ENCODE measurements at regions not wholly inside any gene's neighbourhood (a gene's known extent, or its start where the extent isn't known, plus 50 kb on each side); places are given as distances from the start of the nearest gene placed in this dataset.

DNA sequence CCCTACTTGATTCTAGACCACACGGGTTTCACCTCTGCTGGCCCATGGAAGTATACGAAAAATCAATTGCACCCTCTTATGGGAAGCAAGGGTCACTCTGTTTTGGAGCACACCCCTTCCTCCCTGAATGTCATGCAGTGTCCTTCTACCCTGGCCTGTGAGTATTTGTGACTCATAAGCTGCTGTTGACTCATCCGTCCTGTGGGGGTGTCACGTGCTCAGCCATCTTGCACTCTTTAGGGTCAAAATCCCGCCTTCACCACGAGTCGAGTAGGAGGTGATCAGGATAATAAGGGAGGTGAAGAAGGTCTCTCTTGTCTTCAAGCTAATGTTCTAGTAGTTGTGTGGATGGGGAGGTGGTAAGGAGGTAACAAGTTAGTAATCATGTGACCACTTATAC is 341.0 kb upstream of the EEF2KMT start:
- DNase-seq (ENCODE audit: low spot score) = no peak
- TF ChIP-seq POLR2A (IDR thresholded peaks at IDR 0.05) (no peak), POLR2AphosphoS5 (IDR thresholded peaks at IDR 0.05) (no peak)
- TF ChIP-seq, protein P1, sequence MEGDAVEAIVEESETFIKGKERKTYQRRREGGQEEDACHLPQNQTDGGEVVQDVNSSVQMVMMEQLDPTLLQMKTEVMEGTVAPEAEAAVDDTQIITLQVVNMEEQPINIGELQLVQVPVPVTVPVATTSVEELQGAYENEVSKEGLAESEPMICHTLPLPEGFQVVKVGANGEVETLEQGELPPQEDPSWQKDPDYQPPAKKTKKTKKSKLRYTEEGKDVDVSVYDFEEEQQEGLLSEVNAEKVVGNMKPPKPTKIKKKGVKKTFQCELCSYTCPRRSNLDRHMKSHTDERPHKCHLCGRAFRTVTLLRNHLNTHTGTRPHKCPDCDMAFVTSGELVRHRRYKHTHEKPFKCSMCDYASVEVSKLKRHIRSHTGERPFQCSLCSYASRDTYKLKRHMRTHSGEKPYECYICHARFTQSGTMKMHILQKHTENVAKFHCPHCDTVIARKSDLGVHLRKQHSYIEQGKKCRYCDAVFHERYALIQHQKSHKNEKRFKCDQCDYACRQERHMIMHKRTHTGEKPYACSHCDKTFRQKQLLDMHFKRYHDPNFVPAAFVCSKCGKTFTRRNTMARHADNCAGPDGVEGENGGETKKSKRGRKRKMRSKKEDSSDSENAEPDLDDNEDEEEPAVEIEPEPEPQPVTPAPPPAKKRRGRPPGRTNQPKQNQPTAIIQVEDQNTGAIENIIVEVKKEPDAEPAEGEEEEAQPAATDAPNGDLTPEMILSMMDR (IDR thresholded peaks at IDR 0.05) = no peak
- no peaks in the 10 kb centered on the region for H3K4me1 ChIP-seq (replicated peaks)
- no peaks in the 10 kb centered on the region for H3K36me3 ChIP-seq
- no peaks in the 10 kb centered on the region for H3K9me3 ChIP-seq
- H3K4me3 ChIP-seq = no peak overlapping the region
- no peaks in the 10 kb centered on the region for H3K27me3 ChIP-seq (replicated peaks; ENCODE audit: insufficient read depth)
- intact Hi-C loops (cut with DNase I) = no loop called here
- WGBS = 87% methylated on average over 7 of the region's 7 CpGs
- H3K27ac ChIP-seq = no peak overlapping the region

DNA sequence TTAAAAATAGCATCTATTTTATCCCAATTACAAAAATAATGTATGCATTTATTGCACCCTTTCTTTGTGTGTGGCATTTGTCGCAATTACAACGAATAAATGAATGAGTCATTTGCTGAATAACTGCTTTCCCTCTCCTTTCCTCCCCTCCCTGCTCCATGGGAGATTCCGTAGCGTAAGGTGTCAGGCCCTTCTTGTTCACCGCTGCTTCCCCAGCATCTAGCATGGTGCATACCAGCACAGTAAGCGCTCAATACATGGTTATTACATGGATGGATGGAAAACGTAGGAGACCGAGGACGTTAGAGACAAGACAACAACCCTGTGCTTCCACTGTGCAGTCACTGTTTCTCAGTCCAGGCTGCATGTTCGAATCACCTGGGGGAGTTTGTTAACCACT is 336.0 kb upstream of the EEF2KMT start:
- 89% methylated on average over 10 of the region's 10 CpGs for WGBS
- no peaks in the 10 kb centered on the region for H3K27me3 ChIP-seq (replicated peaks; ENCODE audit: insufficient read depth)
- H3K9me3 ChIP-seq = no peaks in the 10 kb centered on the region
- no peak overlapping the region for H3K27ac ChIP-seq
- intact Hi-C loops (cut with DNase I) = no loop called here
- no peaks in the 10 kb centered on the region for H3K4me1 ChIP-seq (replicated peaks)
- no peak for DNase-seq (ENCODE audit: low spot score)
- TF ChIP-seq POLR2A (IDR thresholded peaks at IDR 0.05) = no peak
- TF ChIP-seq POLR2AphosphoS5 (IDR thresholded peaks at IDR 0.05) = no peak
- TF ChIP-seq, protein P1 (IDR thresholded peaks at IDR 0.05) = no peak
- H3K36me3 ChIP-seq = no peaks in the 10 kb centered on the region
- H3K4me3 ChIP-seq = no peak overlapping the region

DNA sequence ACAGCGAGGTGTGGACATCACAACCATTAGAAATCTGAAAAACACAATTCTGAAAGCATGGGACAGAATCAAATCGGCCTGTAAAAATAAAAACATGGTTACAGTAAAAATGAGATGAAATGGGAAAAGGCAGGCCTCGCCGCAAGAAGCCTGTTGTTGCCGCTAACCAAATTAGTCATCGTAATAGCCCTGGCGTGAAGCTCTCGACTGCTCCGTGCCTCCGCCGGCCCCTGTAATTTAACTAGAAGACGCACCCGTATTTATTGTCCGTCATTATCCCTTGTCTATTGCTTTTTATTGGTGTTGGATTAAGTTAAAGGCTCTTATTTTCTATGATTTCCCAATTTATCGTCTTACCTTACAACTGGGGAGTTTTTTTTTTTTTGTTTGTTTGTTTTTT is 334.6 kb upstream of the EEF2KMT start:
- no peak overlapping the region for H3K4me3 ChIP-seq
- no peaks in the 10 kb centered on the region for H3K36me3 ChIP-seq
- no peaks in the 10 kb centered on the region for H3K9me3 ChIP-seq
- intact Hi-C loops (cut with DNase I) = no loop called here
- WGBS = 39% methylated on average over 15 of the region's 15 CpGs
- H3K4me1 ChIP-seq (replicated peaks) = no peaks in the 10 kb centered on the region
- H3K27me3 ChIP-seq (replicated peaks; ENCODE audit: insufficient read depth) = no peaks in the 10 kb centered on the region
- no peak for TF ChIP-seq POLR2A (IDR thresholded peaks at IDR 0.05)
- TF ChIP-seq, protein P1 (IDR thresholded peaks at IDR 0.05) = no peak
- no peak for TF ChIP-seq POLR2AphosphoS5 (IDR thresholded peaks at IDR 0.05)
- no peak overlapping the region for H3K27ac ChIP-seq
- DNase-seq (ENCODE audit: low spot score) = no peak

DNA sequence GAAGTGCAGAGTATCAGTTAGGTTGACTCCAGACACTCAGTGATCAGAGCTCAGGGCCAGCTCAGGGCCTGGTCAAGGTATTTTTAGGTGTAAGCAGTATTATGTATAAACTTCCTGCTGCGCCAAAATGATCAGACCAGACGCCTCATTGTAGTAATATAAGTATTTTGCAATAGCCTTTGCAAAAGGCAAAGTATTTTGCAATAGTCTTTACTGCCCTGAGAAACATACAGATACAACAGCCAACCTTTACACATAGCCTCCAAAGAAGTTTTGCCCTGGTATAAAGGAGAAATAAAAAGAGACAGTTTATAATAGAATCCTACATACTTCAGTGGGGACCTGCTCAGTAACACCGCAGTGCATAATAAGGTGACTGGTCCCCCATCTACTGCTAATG is 333.0 kb upstream of the EEF2KMT start:
- Histone ChIP-seq H3K36me3 (no peaks in the 10 kb centered on the region), H3K27ac (no peak overlapping the region), H3K27me3 (replicated peaks; ENCODE audit: insufficient read depth) (no peaks in the 10 kb centered on the region), H3K9me3 (no peaks in the 10 kb centered on the region), H3K4me3 (no peak overlapping the region), H3K4me1 (replicated peaks) (no peaks in the 10 kb centered on the region)
- TF ChIP-seq POLR2AphosphoS5 (IDR thresholded peaks at IDR 0.05) (no peak), POLR2A (IDR thresholded peaks at IDR 0.05) (no peak)
- TF ChIP-seq, protein P1 (IDR thresholded peaks at IDR 0.05) = no peak
- intact Hi-C loops (cut with DNase I) = no loop called here
- WGBS = 85% methylated on average over 3 of the region's 3 CpGs
- no peak for DNase-seq (ENCODE audit: low spot score)

DNA sequence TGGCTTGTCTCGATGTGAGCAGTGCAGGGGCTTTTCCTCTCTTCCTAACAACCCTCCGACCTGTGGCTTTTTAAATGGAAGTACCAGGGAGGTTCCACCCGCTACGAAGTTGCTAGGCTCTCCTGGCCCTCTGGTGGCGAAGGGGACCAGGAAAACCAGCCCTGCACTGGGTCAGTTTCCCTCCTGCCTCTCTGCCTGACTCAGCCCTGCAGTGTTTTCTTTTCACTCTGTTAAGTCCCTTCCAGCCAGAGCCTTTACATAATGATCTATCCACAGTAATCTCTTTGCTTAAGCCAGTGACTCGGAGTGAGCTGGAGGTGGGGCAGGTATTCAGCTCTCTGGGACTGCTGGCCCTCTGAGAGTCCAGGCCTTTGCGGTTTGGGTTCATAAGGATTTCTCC is 331.3 kb upstream of the EEF2KMT start:
- Histone ChIP-seq H3K36me3 (no peaks in the 10 kb centered on the region), H3K4me1 (replicated peaks) (no peaks in the 10 kb centered on the region), H3K4me3 (no peak overlapping the region), H3K9me3 (no peaks in the 10 kb centered on the region), H3K27me3 (replicated peaks; ENCODE audit: insufficient read depth) (no peaks in the 10 kb centered on the region), H3K27ac (no peak overlapping the region)
- 42% methylated on average over 7 of the region's 7 CpGs for WGBS
- no peak for DNase-seq (ENCODE audit: low spot score)
- intact Hi-C loops (cut with DNase I) = no loop called here
- no peak for TF ChIP-seq POLR2A (IDR thresholded peaks at IDR 0.05)
- TF ChIP-seq, protein P1 (IDR thresholded peaks at IDR 0.05) = no peak
- TF ChIP-seq POLR2AphosphoS5 (IDR thresholded peaks at IDR 0.05) = no peak
